ENCODE measurements at regions not wholly inside any gene's neighbourhood (a gene's known extent, or its start where the extent isn't known, plus 50 kb on each side); places are given as distances from the start of the nearest gene placed in this dataset.

DNA sequence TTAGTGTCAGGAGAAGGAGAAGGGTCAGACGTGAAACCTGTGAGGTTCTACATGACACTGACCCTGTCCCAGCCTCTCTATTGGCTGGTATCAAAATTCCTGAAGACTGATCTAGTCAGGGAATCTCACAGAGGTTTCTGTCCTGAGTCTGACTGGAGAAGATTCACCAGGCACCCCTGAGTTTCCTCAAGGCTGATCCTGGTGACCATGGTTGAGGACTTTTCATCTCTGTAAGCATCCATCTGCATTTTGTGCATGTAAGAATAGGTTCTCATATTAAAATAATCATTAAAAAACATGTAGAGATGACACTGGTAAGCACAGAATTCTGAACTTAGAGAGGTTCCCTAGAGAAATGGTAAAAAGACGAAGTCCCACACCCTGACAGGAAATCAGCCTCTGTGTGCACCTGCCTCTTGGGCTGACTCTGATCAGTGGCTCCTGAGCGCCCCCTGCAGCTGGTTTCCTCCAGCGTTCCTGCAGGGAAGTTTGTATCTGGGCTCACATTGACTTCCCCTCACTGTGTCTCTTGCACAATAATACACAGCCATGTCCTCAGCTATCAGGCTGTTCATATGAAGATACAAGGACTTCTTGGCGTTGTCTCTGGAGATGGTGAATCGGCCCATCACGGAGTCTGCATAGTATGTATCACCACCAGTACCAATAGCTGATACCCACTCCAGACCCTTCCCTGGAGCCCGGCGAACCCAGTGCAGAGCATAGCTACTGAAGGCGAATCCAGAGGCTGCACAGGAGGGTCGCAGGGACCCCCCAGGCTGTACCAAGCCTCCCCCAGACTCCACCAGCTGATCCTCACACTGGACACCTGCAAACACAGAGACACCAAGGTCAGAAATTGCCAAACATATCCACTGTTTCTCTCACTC, 991.9 kb downstream of the TMEM121 start:
- TF ChIP-seq CTCF (IDR thresholded peaks at IDR 0.05), result no peak
- TF ChIP-seq POLR2A (IDR thresholded peaks at IDR 0.05), result no peak
